Renal pelvis (tissue), 1 donor: ENCODE measurements at regions not wholly inside any gene's neighbourhood (a gene's known extent, or its start where the extent isn't known, plus 50 kb on each side); places are given as distances from the start of the nearest gene placed in this dataset.
"Not testable (repeated sequence)": the region's sequence is repeated elsewhere in the genome, so short reads cannot be mapped to it uniquely, and the experiment has no call there.

ENCODE experiments used
- DNase-seq: peaks from one replicate; pipeline ENCODE4 v3.0.0-alpha.2; 2013

DNA sequence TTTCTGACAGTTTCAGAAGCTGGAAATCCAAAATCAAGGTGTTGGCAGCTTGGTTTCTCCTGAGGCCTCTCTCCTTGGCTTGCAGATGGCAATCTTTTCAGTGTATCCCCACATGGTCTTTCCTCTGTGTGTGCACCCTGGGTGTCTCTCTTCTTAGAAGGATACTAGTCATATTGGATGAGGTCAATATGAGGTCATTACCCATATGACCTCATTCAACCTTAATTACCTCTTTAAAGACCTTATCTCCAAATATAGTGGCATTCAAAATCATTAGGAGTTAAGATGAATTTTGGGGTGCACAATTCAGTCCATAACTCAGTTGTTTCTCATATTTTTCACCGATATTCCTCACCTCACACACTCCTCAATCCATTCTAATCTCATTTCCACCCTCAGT lies 92.4 kb upstream of the TGM3 start:
- no peak for DNase-seq

- no peak for DNase-seq
Observed at GRCh38 chr20:2204021-2204420, 91.8 kb upstream of the TGM3 start.

DNA sequence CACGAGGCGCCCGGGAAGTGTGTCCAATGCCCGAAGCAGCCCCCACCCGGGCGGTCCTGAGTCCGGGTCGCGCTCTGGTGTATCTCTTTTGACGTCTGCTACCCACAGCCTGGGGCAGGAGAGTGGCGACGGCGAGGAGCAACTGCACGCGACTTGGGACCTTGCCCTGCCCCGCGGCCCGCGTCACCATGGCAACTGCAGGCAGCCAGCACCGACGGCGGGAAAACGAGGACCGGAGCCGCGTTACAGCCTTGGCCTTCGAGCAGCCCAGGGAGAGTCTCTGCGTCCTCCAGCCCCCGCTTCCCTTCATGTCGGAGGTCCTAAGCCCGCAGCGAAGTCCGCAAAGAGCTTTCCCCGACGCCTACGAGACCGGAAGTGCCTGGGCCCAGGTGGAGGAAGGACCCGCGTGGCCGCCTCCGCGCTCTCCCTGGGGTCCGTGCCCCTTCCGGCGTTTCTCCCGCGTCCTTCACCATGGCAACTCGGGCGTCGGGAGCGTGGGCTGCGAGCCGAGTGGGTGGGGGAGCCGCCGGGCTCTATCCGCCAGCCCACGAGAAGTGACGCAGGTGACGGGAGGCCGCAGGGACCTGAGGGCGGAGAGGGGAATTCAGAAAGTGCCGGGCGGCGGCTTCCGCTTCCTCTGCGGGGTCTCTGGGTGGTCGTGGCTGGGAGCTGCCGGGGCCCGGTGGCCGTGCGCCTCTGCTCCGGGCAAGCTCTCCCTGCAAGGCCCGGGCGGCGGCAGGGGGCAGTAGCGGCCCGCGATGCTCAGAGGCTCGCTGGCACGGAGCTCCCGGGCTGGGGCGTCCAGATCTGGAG lies 88.6 kb upstream of the TGM3 start:
- peak; percentile 79 for DNase-seq

DNA sequence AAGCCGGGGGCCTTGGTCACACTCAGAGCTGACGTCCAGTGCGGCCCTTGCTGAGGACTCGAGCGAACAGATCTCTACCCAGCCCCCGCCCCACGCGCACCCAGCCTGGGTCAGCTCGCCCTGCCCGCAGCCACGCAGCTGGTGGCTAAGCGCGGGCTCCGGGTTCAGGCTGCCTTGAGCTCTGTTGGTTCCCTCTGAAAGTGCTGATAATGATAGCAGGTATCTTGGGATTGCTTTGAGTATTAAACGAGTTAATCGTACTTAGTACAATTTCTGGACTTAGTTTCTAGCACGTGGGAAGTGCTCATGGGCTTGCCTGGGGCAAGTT lies 88.1 kb upstream of the TGM3 start:
- no peak for DNase-seq

GRCh38 chr20:2208897-2209296 lies 86.9 kb upstream of the TGM3 start:
- no peak for DNase-seq

DNA sequence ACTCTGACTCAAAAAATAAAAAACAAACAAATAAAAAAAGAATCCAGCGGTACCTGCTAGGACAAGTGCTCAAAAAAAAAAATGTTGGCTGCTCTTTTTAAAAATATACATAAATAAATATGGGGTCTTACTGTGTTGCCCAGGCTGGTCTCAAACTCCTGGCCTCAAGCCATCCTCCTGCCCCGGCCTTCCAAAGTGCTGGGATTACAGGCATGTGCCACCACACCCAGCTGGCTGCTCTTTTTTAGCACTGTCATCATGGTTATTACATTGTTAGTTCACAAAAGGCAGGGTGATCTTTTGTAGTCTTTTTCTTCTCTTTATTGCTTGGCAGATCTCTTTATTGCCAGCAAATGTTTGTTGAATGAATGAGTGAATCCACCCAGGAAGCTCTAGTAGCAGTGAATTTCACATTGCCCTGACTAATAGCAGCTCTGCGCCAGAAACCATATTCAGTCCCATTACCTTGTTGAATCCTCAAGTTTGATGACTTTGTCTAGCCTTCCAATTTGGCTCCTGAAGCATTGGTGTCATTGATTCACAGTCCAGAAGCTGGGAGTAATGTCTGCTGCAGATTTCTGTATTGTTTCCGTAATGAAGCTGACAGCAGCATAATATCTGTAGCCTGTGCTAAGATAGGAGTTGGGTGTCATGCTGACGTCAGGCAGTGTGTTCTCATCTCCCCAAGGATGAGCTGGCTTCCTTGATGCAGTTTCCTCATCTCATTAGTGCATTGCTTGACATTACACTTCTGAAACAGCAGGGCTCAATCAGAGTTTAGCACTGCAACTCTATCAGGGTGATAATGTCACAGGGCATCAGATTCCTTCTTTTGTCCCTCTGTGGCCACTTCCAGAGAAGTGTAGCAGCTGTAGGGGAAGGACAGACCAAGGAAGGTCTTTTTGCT lies 84.9 kb upstream of the TGM3 start:
- DNase-seq = peak; percentile 19

DNA sequence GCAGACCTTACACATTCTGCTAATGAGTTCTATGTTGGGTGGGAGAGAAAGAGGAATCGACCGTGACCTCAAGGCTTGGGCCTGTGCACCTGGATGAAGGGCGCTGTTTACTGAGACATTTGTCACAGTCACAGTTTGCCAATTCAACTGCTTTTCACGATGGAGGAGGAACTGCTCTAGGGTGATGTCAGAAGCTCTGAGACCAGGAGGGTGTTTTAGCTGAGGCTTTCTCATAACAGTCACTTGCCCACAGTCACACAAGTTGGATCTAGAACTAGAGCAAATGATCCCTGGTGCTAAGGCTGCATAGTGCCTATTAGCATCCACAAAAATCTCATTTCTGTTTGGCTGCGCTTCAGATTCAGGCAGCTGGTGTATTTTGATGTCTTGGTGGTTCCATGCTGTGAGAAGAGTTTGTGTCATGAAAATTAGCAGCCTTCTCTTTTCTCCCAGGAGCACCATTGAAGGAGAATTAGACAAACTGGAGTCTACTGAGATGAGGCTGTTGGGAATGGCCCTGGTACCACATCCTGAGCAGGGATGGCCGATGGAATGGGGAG lies 83.3 kb upstream of the TGM3 start:
- DNase-seq = no peak

DNA sequence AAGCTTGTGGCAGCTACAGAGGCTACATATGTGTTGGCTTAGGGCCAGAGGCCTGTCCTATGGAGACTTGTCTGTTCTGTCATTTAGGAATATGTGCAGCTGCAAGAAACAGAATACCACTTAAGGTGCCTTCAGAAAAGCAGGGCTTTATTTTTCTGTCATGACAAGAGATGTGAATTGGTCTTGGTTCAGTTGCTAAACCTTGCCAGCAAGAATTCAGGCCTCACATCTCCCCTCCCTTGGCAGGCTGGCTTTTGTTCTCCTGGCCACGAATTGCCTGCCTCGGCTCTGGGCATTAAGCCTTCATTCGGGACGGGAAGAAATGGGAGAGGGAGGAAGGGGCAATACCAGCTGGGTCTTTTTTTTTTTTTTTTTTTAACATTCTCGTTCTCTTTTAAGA lies 82.4 kb upstream of the TGM3 start:
- no peak for DNase-seq

DNA sequence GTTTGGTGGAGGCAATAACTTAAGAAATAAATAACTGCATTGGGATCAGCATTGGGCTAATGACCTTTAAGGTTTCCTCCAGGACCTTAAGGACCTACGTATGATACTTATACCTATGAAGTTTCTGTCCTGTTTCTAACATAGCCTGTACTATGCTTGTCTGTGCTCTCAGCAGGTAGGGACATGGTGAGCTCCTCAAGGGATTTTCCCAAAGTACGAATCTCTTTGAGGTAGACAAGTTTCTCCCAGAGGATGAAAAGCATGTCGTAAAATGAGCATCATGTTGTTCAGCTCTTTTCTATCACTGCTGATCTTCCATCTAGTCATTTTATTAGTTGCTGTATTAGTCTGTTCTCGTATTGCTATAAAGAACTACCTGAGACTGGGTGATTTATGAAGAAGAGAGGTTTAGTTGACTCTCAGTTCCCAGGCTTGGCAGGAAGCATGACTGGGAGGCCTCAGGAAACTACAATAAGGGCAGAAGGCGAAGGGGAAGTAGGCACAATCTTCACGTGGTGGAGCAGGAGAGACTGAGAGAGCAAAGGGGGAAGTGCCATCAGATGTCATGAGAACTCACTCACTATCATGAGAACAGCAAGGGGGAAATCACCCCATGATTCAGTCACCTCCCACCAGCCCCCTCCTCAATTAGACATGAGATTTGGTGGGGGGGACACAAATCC lies 77.8 kb upstream of the TGM3 start:
- no peak for DNase-seq

- DNase-seq = no peak
Observed at GRCh38 chr20:2219481-2220006, 76.3 kb upstream of the TGM3 start.

DNA sequence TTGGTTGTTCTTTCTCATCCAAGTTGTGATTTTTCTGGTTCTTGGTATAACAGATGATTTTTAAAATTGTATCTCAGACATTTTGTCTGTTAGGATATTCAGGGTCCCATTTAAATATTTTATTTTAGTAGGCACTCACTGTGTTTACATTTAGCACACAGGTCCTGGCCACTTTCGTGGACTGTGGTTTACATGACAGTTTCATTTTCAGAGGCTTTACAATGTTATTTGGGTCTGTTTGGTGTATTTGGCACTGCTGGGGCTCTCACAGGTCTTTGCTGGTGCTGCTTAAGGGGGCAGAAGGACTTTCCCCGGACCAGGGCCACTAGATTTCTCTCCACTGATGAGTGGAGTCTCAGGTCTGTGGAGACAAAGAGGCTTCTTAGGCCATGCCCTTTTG lies 75.5 kb upstream of the TGM3 start:
- no peak for DNase-seq

DNA sequence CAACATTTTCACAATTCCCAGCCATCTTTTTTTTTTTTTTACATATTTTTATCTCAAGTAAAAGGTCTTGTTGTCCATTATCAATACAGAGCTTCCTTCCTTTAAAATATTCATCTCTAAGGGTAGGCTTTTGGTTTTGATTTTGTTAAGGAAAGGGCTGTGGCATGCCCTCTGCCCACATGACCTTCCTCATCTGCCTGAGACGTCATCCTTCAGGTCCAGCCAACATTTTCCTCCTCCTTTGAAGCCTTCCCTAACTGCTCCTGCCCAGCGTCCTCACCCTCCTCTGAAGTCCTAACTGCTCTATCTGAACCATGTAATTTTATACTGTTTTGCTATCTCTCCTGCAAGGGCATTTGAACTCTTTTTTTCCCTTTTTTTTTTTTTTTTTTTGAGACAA lies 73.9 kb upstream of the TGM3 start:
- no peak for DNase-seq

GRCh38 chr20:2223558-2224367 lies 72.0 kb upstream of the TGM3 start:
- DNase-seq = no peak

DNA sequence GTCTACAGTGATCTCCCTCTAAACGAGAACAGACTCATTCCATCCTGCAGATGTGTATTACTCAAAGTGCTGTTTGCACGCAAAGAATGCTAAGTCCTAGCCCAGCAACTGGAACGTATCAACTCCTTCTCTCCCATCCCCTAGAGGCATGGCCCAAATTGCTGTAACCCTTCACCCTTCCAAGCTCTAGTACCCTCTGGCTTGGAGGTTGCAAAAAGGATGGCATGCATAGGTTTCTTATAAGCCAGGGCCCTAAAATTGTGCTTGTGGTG lies 71.5 kb upstream of the TGM3 start:
- DNase-seq = no peak

DNA sequence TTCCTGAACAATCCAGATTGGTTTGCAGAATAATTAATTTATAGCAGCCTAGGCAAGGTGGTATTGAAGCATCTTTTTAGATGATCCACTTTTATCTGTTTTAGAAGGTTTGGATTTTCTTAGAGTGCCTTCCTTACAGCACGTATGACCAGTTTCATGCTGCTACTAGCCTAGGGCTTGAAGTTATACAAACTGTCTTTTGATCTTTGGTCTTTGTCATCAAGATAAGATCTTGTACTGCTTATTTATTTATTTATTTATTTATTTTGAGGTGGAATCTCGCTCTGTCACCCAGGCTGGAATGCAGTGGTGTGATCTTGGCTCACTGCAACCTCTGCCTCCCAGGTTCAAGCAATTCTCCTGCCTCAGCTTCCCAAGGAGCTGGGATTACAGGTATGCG lies 68.5 kb upstream of the TGM3 start:
- not testable (repeated sequence) for DNase-seq

DNA sequence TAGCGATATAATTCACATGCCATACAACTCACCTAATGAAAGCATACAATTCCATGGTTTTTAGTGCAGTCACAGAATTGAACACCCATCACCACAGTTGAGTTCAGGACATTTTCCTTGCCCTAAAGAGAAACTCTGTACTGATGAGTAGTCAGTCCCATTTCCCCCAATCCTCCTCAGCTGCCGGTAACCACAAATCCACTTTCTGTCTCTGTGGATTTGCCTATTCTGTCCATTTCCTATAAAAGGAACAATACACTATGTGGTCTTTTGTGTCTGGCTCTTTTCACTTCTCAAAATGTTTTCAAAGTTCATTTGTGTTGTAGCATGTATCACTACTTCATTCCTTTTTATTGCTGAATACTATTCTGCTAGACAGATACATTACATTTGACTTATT lies 67.9 kb upstream of the TGM3 start:
- DNase-seq = no peak

GRCh38 chr20:2228926-2229325 lies 66.9 kb upstream of the TGM3 start:
- no peak for DNase-seq

DNA sequence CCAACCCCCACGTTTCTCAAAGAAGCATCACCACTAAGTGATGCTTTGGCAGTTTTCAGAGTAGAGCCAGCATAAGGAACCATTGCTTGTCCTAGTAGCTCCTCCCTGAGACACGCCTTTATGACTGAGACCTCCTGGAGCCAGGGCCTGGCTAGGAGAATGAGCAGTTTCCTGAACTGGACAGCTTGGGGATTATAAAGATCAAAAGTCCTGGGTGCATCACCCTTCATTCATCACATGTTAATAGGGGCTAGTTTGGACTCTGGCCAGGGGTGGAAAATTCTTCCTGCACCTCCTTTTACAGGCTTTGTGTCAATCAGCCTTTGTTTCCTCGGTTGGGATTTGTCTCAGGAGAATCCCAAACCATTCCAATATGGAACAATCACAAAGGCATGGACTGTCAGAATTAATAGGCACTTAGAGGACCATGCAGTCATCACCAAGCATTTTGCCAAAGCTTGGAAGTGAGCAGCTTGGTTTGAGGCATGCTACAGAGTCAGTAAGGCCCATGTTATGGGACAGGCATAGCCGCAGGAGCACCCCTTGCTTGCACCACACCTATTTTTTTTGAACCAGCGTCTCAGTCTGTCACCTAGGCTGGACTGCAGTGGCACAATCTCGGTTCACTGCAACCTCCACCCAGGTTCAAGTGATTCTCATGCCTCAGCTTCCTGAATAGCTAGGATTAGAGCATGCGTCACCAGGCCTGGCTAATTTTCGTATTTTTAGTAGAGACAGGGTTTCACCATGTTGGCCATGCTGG lies 64.9 kb upstream of the TGM3 start:
- no peak for DNase-seq

DNA sequence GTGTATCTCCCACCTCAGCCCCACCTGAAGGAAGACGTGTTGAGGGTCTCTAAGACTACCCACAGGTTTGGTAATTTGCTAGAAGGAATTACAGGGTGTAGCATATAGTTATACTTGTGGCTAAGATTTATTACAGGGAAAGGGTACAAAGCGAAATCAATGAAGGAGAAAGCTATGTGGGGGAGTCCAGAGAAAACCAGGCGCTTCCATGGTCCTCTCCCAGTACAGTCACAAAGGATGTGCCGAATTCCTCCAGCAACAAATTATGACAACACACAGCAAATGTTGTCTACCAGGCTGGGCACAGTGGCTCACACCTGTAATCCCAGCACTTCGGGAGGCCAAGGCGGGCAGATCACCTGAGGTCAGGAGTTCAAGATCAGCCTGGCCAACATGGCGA lies 64.1 kb upstream of the TGM3 start:
- DNase-seq = peak; percentile 42

GRCh38 chr20:2234598-2235191 lies 61.1 kb upstream of the TGM3 start:
- peak; percentile 72 for DNase-seq
